ENCODE measurements at regions not wholly inside any gene's neighbourhood (a gene's known extent, or its start where the extent isn't known, plus 50 kb on each side); places are given as distances from the start of the nearest gene placed in this dataset.
A peak's percentile ranks its signal among the peaks of the same experiment; 100 is the strongest.

DNA sequence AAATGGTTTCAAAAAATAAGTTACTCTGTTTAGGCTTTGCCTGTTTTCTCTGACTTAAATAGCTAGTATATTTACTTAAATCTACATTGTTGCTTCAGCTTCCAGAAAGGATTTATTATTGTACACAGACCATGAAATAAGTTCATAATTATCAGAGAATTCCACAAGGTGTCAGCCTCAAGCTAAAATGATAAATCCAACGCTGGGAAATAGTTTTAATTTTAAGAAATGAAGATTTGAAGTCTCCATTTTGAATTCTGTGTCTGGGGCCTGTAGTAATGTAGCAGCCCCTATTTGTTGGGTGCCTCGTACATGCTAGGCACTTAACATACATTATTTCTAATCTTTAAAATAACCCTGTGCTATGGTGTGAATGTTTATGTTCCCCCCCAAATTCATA is 92.6 kb upstream of the KCNMB2 start:
- no peak overlapping the region for H3K27ac ChIP-seq
- H3K9me3 ChIP-seq = no peaks in the 10 kb centered on the region
- H3K4me1 ChIP-seq = no peaks in the 10 kb centered on the region
- DNase-seq (no peak), ATAC-seq (no peak)
- no peaks in the 10 kb centered on the region for H3K27me3 ChIP-seq (ENCODE audit: insufficient read depth in 3 of 3, low read length in 2 of 3)
- 59 to 69% (median 63%) methylated on average over 2 of the region's 2 CpGs for WGBS, 3 donors
- peak; percentile 4 for TF ChIP-seq CTCF (IDR thresholded peaks at IDR 0.05)
- intact Hi-C loops (cut with DNase I) = no loop called here
- no peak overlapping the region for H3K4me3 ChIP-seq
- H3K36me3 ChIP-seq (ENCODE audit: insufficient read depth in 1 of 2, low read depth in 1 of 2) = no peaks in the 10 kb centered on the region

- intact Hi-C loops (cut with DNase I) = no loop called here
- Histone ChIP-seq H3K27me3 (ENCODE audit: insufficient read depth in 3 of 3, low read length in 2 of 3) (no peaks in the 10 kb centered on the region), H3K36me3 (ENCODE audit: insufficient read depth in 1 of 2, low read depth in 1 of 2) (no peaks in the 10 kb centered on the region), H3K9me3 (no peaks in the 10 kb centered on the region), H3K4me1 (no peaks in the 10 kb centered on the region), H3K4me3 (no peak overlapping the region), H3K27ac (no peak overlapping the region)
- WGBS, 3 donors = 87 to 99% (median 89%) methylated on average over 4 of the region's 4 CpGs
- no peak for DNase-seq
- no peak for ATAC-seq
- TF ChIP-seq CTCF (IDR thresholded peaks at IDR 0.05) = no peak
Observed at GRCh38 chr3:178445139-178445538, 91.1 kb upstream of the KCNMB2 start.

DNA sequence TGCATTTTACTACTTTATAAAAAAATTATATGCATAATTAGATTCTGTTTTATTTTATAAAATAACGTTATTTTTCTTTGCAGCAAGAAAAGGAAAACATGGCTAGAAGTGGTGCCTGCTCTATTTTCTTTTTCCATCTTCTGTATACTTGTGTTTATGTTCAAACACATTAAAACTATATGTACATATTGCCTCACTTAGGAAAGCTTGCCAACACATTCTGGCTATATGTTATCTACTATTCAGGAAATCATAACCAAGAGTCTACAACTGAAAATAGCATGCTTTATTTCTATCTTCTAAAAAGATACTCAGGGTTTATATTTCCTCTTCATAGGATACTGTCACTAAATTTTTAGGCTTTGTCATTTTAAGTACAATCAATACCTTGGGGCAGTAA is 90.2 kb upstream of the KCNMB2 start:
- Histone ChIP-seq H3K9me3 (no peaks in the 10 kb centered on the region), H3K27me3 (ENCODE audit: insufficient read depth in 3 of 3, low read length in 2 of 3) (no peaks in the 10 kb centered on the region), H3K36me3 (ENCODE audit: insufficient read depth in 1 of 2, low read depth in 1 of 2) (no peaks in the 10 kb centered on the region), H3K27ac (no peak overlapping the region), H3K4me1 (no peaks in the 10 kb centered on the region), H3K4me3 (no peak overlapping the region)
- no peak for ATAC-seq
- no peak for TF ChIP-seq CTCF (IDR thresholded peaks at IDR 0.05)
- DNase-seq = no peak
- intact Hi-C loops (cut with DNase I) = no loop called here
- WGBS, 3 donors = 76 to 84% (median 80%) methylated on average over 1 of the region's 1 CpG

- Histone ChIP-seq H3K27me3 (ENCODE audit: insufficient read depth in 3 of 3, low read length in 2 of 3) (no peaks in the 10 kb centered on the region), H3K9me3 (no peaks in the 10 kb centered on the region), H3K4me1 (peaks cover 13% of the 10 kb centered on the region), H3K4me3 (no peak overlapping the region), H3K27ac (no peak overlapping the region), H3K36me3 (ENCODE audit: insufficient read depth in 1 of 2, low read depth in 1 of 2) (no peaks in the 10 kb centered on the region)
- no peak for DNase-seq
- TF ChIP-seq CTCF (IDR thresholded peaks at IDR 0.05) = no peak
- WGBS, 3 donors = 70 to 84% (median 77%) methylated on average over 3 of the region's 3 CpGs
- intact Hi-C loops (cut with DNase I) = no loop called here
- ATAC-seq = no peak
Observed at GRCh38 chr3:178450476-178450875, 85.8 kb upstream of the KCNMB2 start.

DNA sequence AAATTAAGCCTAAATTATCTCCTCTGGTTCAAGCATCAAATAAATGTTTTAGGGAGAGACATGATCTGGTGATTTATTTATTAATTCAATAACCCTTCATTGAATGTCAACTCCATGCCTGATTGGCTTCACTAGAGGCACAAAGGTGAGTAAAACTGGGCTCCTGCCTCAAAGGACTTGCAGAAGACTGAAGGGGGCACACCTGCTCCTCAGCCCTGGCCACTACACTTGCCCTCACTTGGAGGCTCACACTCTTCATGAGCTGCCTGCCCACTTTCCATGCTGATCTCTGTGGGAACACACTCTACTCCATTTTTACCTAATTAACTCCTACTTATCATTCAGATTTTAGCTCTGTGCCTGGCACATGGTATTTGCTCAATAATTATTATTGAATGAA is 84.4 kb upstream of the KCNMB2 start:
- TF ChIP-seq CTCF (IDR thresholded peaks at IDR 0.05) = no peak

More for the DNA sequence above, 84.4 kb upstream of the KCNMB2 start:
- Histone ChIP-seq H3K27ac (no peak overlapping the region), H3K36me3 (ENCODE audit: insufficient read depth in 1 of 2, low read depth in 1 of 2) (no peaks in the 10 kb centered on the region), H3K9me3 (no peaks in the 10 kb centered on the region), H3K4me3 (no peak overlapping the region), H3K27me3 (ENCODE audit: insufficient read depth in 3 of 3, low read length in 2 of 3) (no peaks in the 10 kb centered on the region), H3K4me1 (peaks cover 22% of the 10 kb centered on the region)
- ATAC-seq (no peak), DNase-seq (no peak)
- intact Hi-C loops (cut with DNase I) = no loop called here
